GM18498 (cell line): ENCODE measurements at regions not wholly inside any gene's neighbourhood (a gene's known extent, or its start where the extent isn't known, plus 50 kb on each side); places are given as distances from the start of the nearest gene placed in this dataset.

Source experiments
- ATAC-seq: cut with Tn5 transposase; IDR thresholded peaks from one replicate; pipeline ENCODE4 v1.9.1; 2021; ENCODE audit warnings: mild to moderate bottlenecking, moderate library complexity; ENCODE audit not compliant: unreplicated experiment

GRCh38 chr4:147303174-147303872, 177.6 kb upstream of the EDNRA start:
- no peak for ATAC-seq

- ATAC-seq, result no peak
These were observed 177.0 kb upstream of the EDNRA start for GRCh38 chr4:147303873-147304229.

GRCh38 chr4:147307896-147308674, 172.8 kb upstream of the EDNRA start:
- ATAC-seq, result no peak

GRCh38 chr4:147309434-147309833, 171.5 kb upstream of the EDNRA start:
- no peak for ATAC-seq

- no peak for ATAC-seq
These were observed 170.6 kb upstream of the EDNRA start for GRCh38 chr4:147310312-147310711.

- ATAC-seq, result no peak
These were observed 168.9 kb upstream of the EDNRA start for GRCh38 chr4:147311956-147312355.

GRCh38 chr4:147312376-147313046, 168.4 kb upstream of the EDNRA start:
- no peak for ATAC-seq

- no peak for ATAC-seq
These were observed 167.8 kb upstream of the EDNRA start for GRCh38 chr4:147313108-147313507.

- no peak for ATAC-seq
These were observed 162.3 kb upstream of the EDNRA start for GRCh38 chr4:147318586-147318985.

GRCh38 chr4:147325571-147325981, 155.3 kb upstream of the EDNRA start:
- ATAC-seq, result no peak

GRCh38 chr4:147326591-147326990, 154.3 kb upstream of the EDNRA start:
- no peak for ATAC-seq

GRCh38 chr4:147327322-147327721, 153.6 kb upstream of the EDNRA start:
- no peak for ATAC-seq

GRCh38 chr4:147328189-147328588, 152.7 kb upstream of the EDNRA start:
- ATAC-seq, result no peak

GRCh38 chr4:147328756-147329446, 152.0 kb upstream of the EDNRA start:
- no peak for ATAC-seq

GRCh38 chr4:147332091-147332490, 148.8 kb upstream of the EDNRA start:
- no peak for ATAC-seq

- no peak for ATAC-seq
These were observed 146.4 kb upstream of the EDNRA start for GRCh38 chr4:147334478-147334877.

- no peak for ATAC-seq
These were observed 145.7 kb upstream of the EDNRA start for GRCh38 chr4:147335183-147335582.

GRCh38 chr4:147336252-147336651, 144.6 kb upstream of the EDNRA start:
- no peak for ATAC-seq

GRCh38 chr4:147339100-147339499, 141.8 kb upstream of the EDNRA start:
- ATAC-seq, result no peak

GRCh38 chr4:147340111-147340510, 140.8 kb upstream of the EDNRA start:
- ATAC-seq, result no peak

- ATAC-seq, result no peak
These were observed 140.2 kb upstream of the EDNRA start for GRCh38 chr4:147340591-147341120.
